T-helper 17 cell (primary cell): ENCODE measurements at regions not wholly inside any gene's neighbourhood (a gene's known extent, or its start where the extent isn't known, plus 50 kb on each side); places are given as distances from the start of the nearest gene placed in this dataset.
"Not testable (repeated sequence)": the region's sequence is repeated elsewhere in the genome, so short reads cannot be mapped to it uniquely, and the experiment has no call there.

Experiments used
- ATAC-seq: fragments of 150-1000 bp; cut with Tn5 transposase; 2 replicates; pipeline ENCODE4 v1.10.0; 2021; ENCODE audit warnings: mild to moderate bottlenecking, moderate library complexity
- DNase-seq, 3 donors: peaks; one replicate each; pipeline versions ENCODE4 v3.0.0 to v3.0.0-alpha.2; 2020 to 2021
- H3K9me3 ChIP-seq: one replicate; pipeline ENCODE4 v1.7.0; 2013; ENCODE audit warnings: low read length, mild to moderate bottlenecking; ENCODE audit not compliant: control insufficient read depth, poor library complexity, severe bottlenecking
- H3K27ac Mint-ChIP-seq: one replicate; pipeline ENCODE4 v1.8.0; 2022; ENCODE audit warnings: mild to moderate bottlenecking, moderate library complexity, mixed read lengths
- H3K27me3 Mint-ChIP-seq: one replicate; pipeline ENCODE4 v1.8.0; 2022; ENCODE audit warnings: mixed read lengths
- H3K36me3 Mint-ChIP-seq: one replicate; pipeline ENCODE4 v1.8.0; 2022; ENCODE audit warnings: low read depth, mixed read lengths
- H3K4me1 Mint-ChIP-seq: one replicate; pipeline ENCODE4 v1.8.0; 2022; ENCODE audit warnings: mild to moderate bottlenecking, mixed read lengths
- H3K4me3 Mint-ChIP-seq: one replicate; pipeline ENCODE4 v1.8.0; 2022; ENCODE audit warnings: mild to moderate bottlenecking, moderate library complexity, mixed read lengths

DNA sequence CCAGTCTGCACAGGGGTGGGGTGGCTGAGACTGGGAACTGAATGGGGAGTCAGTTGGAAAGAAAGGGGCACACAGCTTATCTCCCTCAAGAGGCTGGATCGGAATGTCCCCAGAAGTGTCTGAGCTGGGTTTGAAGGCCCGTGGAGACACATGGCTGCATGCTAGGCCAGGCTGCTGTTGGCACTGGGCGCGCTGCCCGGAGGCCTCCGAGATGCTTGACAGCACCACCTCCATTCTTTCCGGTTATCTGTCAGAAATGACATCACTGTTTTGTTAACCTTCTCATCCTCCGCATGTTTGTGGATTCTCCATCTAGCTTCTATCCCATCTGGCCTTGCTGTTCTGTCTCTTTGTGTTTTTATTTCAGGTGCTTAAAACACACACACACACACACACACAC lies 85.5 kb downstream of the APIP start:
- no peak overlapping the region for H3K27ac Mint-ChIP-seq
- peaks cover 6% of the 10 kb centered on the region for H3K4me1 Mint-ChIP-seq
- no peak overlapping the region for H3K4me3 Mint-ChIP-seq
- peaks cover 3% of the 10 kb centered on the region for H3K36me3 Mint-ChIP-seq
- no peaks in the 10 kb centered on the region for H3K9me3 ChIP-seq
- DNase-seq (no peak), ATAC-seq (no peak)
- H3K27me3 Mint-ChIP-seq, result peaks cover 8% of the 10 kb centered on the region

DNA sequence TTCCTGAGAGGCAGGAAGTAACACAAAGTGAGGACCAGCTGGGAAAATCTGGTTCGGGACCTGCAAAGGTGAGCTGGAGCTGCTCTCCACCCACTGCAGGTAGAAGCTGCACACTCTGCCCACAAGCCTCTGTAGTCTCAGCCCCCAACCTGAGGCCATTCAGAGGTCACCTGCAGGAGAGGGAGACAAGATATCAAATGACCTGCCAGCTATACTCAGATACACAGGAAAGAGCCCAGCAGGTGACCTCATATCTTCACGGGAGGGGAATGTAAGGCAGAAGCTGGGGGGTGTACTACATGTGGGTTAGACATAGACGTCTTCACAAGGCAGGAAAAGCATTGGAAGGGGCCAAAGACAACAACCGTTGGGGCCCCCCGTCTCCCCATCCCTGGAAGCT lies 86.1 kb downstream of the APIP start:
- Mint-ChIP-seq H3K27ac (no peak overlapping the region), H3K36me3 (peaks cover under 1% of the 10 kb centered on the region), H3K4me3 (no peak overlapping the region), H3K27me3 (peaks cover 8% of the 10 kb centered on the region), H3K4me1 (peaks cover 4% of the 10 kb centered on the region)
- DNase-seq, result no peak
- no peaks in the 10 kb centered on the region for H3K9me3 ChIP-seq
- no peak for ATAC-seq

DNA sequence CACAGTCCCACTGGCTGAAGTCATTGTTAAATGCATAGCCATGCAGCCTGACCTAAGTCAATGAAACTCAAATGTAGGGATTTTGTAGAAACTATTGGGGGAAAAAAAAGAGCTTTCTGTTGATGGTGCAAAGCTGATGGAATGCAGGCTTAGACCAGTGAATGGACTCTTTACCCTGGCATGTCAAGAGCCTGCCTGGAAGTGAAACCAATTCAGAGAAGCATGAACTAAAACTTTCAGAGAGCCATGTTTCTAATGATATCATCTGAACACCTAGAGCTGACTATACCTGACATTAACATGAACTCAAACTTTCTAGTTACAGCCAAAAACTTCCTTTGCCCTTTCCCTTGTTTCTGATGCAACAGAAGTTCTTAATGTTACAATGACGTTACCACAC lies 89.0 kb downstream of the APIP start:
- H3K27ac Mint-ChIP-seq, result no peak overlapping the region
- no peak overlapping the region for H3K4me3 Mint-ChIP-seq
- DNase-seq (no peak), ATAC-seq (no peak)
- H3K9me3 ChIP-seq, result no peaks in the 10 kb centered on the region
- H3K27me3 Mint-ChIP-seq, result peaks cover 9% of the 10 kb centered on the region
- H3K36me3 Mint-ChIP-seq, result no peaks in the 10 kb centered on the region
- peaks cover 4% of the 10 kb centered on the region for H3K4me1 Mint-ChIP-seq

DNA sequence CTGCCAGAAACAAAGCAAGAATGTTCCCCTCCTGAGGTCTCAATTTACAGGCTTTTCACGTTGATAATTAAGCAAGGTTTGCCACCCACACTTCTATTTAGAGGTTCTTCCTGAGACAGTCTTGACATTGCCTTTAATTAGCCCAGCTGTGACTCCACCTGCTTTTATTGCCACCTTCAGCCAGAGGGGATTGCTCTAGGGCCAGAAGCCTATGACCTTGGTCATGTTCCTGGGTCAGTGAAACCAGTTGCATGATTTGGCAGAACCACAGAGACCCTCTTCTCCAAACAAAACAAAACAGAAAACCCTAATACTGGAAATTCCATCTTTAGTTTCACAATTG lies 89.8 kb downstream of the APIP start:
- H3K4me1 Mint-ChIP-seq, result peaks cover 4% of the 10 kb centered on the region
- H3K9me3 ChIP-seq, result no peaks in the 10 kb centered on the region
- no peak overlapping the region for H3K4me3 Mint-ChIP-seq
- H3K27me3 Mint-ChIP-seq, result peaks cover 9% of the 10 kb centered on the region
- DNase-seq (no peak), ATAC-seq (no peak)
- no peak overlapping the region for H3K27ac Mint-ChIP-seq
- H3K36me3 Mint-ChIP-seq, result no peaks in the 10 kb centered on the region

DNA sequence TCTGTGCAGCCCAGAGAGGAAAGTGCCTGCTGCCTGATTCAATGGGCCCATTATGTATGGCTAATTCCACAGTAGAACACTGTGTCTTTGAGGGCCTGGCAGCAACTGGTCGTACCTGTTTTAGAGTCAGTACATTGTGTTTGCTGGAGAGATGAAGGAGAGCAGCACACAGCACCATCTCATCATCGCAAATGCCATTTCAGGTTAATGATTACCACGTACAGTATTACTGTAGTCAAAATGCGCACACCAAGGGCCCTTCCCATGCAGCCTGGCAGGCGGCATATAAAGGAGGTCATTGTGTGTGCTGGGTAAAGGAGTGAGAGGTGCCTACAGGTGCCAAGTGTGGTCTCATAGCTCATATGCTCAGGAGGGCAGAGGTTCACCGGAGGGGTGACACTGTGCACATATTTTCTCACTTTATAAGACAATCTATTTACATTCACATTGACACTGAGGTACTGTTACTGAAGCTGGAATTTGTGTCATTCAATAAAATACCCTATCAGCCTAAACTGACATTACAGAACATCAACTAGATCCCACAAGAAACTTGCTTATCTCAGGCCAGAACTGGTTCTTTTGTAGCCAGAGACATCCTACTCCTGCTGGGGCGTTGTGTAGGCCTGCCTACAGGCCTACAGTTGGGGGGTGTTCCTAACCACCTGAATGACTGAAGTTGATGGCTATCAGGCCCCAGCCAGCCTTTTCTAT lies 90.4 kb downstream of the APIP start:
- ATAC-seq, result no peak
- H3K9me3 ChIP-seq, result no peaks in the 10 kb centered on the region
- no peak for DNase-seq
- Mint-ChIP-seq H3K36me3 (no peaks in the 10 kb centered on the region), H3K4me1 (peaks cover 4% of the 10 kb centered on the region), H3K27me3 (peaks cover 7% of the 10 kb centered on the region), H3K27ac (no peak overlapping the region), H3K4me3 (no peak overlapping the region)

DNA sequence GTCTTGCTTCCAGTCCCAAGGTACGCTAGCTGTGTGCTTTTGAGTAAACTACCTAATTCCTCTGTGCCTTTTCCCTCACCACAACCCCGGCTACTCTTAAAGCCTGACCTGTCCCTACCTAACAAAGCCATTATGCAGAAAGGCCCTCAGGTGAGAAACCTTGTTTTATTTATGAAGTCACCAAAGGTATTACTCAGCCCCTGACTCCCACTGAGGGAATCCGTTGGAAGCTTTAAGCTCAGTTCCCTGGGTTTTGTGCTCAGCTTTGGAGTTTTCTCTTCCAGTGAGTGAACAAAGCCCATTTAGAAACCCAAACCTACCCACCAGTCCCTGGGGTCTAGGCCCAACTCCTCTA lies 90.9 kb downstream of the APIP start:
- no peak overlapping the region for H3K4me3 Mint-ChIP-seq
- no peak overlapping the region for H3K27ac Mint-ChIP-seq
- H3K27me3 Mint-ChIP-seq, result peaks cover 7% of the 10 kb centered on the region
- ATAC-seq (no peak), DNase-seq (no peak)
- H3K36me3 Mint-ChIP-seq, result no peaks in the 10 kb centered on the region
- peaks cover 5% of the 10 kb centered on the region for H3K4me1 Mint-ChIP-seq
- H3K9me3 ChIP-seq, result no peaks in the 10 kb centered on the region

DNA sequence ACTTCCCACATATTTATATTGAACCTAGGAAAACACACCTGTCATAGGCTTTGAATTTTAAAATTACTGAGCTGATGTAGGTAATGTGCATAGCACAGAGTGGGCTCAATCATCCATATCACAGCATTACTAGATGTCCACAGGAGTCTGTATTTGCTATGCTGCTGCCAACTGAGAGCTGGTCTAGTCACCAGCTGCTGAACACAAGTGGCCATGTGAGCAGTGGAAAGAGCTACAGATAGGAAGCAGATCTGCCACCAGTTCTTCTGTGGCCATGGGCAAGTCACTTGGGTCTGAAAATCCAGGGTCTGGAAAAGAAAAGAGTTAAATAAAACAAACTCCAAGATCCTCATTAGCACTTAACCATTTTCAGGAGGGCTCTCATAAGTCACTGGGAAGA lies 91.8 kb downstream of the APIP start:
- Mint-ChIP-seq H3K27me3 (peaks cover 7% of the 10 kb centered on the region), H3K4me3 (no peak overlapping the region), H3K36me3 (no peaks in the 10 kb centered on the region), H3K4me1 (peaks cover 9% of the 10 kb centered on the region), H3K27ac (no peak overlapping the region)
- ATAC-seq, result no peak
- DNase-seq, result no peak
- no peaks in the 10 kb centered on the region for H3K9me3 ChIP-seq

DNA sequence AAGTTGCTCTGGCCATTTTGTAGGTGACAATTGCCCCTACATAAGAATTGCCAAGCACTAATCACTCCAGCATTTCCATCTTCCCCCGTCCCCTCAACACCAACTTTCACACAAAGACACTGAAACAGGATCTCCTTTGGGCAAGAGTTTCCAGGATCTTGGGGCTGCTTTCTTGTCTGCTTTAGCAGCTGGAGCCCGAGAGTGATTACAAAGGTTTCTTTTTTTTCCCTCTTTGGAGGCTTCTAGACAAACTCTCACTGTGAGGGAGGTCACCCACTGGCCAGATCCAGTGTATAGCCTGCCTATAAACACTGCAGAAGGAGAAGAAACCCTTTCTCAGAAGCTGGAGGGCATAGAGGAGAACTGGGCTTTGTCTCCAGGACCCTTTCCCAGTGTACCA lies 92.5 kb downstream of the APIP start:
- H3K27ac Mint-ChIP-seq, result no peak overlapping the region
- DNase-seq (no peak), ATAC-seq (no peak)
- no peak overlapping the region for H3K4me3 Mint-ChIP-seq
- H3K9me3 ChIP-seq, result no peaks in the 10 kb centered on the region
- H3K4me1 Mint-ChIP-seq, result peaks cover 9% of the 10 kb centered on the region
- H3K27me3 Mint-ChIP-seq, result peaks cover 7% of the 10 kb centered on the region
- H3K36me3 Mint-ChIP-seq, result no peaks in the 10 kb centered on the region

DNA sequence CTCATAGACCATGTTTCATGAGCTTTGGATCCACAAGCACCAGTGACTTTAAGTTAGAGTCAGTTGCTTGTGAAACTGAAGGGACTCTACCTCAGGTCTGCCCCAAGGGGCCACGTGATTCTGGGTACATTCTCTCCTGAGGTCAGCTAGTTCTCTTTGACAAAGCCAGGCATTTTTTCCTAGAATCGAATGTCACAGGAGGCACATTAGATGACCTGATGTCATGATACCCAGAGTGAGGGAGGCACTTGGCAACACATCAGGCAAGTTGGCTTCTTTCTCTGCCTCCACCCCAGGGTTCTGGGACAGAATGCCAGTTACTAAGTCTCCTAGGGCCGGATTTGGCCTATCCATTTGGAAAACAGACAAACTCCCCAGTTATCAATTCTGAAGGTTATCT lies 93.0 kb downstream of the APIP start:
- H3K9me3 ChIP-seq, result no peaks in the 10 kb centered on the region
- H3K4me3 Mint-ChIP-seq, result no peak overlapping the region
- DNase-seq (no peak), ATAC-seq (no peak)
- H3K36me3 Mint-ChIP-seq, result no peaks in the 10 kb centered on the region
- peaks cover 7% of the 10 kb centered on the region for H3K27me3 Mint-ChIP-seq
- H3K27ac Mint-ChIP-seq, result no peak overlapping the region
- peaks cover 9% of the 10 kb centered on the region for H3K4me1 Mint-ChIP-seq

DNA sequence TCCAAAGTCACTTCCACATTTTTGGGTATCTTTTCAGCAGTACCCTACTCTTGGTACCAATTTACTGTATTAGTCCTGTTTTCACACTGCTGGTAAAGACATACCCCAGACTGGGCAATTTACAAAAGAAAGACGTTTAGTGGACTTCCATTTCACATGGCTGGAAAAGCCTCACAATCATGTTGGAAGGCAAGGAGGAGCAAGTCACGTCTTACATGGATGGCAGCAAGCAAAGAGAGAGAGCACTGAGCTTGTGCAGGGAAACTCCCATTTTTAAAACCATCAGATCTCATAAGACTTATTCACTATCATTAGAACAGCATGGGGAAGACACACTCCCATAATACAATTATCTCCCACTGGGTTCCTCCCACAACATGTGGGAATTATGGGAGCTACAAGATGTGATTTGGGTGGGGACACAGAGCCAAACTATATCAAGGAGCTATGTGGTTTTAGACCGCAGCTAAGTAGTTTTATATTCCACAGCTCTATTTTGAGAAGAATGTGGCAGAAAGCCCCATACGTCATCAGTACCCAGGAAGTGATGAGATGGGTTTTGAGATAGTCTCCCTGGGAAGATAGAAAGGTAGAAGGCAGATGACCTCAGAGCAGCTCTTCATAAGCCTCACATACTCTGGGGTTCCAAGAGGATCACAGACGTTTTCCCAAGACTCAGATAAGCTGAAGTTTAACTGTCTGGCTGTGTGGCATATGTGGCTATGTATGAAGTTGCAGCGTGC lies 96.3 kb downstream of the APIP start:
- H3K9me3 ChIP-seq, result no peaks in the 10 kb centered on the region
- Mint-ChIP-seq H3K27me3 (peaks cover 7% of the 10 kb centered on the region), H3K36me3 (no peaks in the 10 kb centered on the region), H3K4me3 (no peak overlapping the region), H3K4me1 (peaks cover 7% of the 10 kb centered on the region), H3K27ac (no peak overlapping the region)
- ATAC-seq (peak; percentile 67), DNase-seq (no peak)

DNA sequence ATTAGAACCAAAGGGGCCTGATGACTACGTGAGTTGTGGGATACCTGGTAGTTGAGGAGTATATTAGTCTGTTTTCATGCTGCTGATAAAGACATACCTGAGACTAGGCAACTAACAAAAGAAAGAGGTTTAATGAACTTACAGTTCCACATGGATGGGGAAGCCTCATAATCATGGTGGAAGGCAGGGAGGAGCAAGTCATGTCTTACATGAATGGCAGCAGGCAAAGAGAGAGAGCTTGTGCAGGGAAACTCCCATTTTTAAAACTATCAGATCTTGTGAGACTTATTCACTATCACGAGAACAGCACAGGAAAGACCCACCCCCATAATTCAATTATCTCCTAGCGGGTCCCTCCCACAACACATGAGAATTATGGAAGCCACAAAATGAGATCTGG lies 98.4 kb downstream of the APIP start:
- ATAC-seq, H3K36me3 Mint-ChIP-seq, H3K27me3 Mint-ChIP-seq, DNase-seq, H3K27ac Mint-ChIP-seq, H3K4me1 Mint-ChIP-seq, H3K9me3 ChIP-seq, H3K4me3 Mint-ChIP-seq: not testable (repeated sequence)

DNA sequence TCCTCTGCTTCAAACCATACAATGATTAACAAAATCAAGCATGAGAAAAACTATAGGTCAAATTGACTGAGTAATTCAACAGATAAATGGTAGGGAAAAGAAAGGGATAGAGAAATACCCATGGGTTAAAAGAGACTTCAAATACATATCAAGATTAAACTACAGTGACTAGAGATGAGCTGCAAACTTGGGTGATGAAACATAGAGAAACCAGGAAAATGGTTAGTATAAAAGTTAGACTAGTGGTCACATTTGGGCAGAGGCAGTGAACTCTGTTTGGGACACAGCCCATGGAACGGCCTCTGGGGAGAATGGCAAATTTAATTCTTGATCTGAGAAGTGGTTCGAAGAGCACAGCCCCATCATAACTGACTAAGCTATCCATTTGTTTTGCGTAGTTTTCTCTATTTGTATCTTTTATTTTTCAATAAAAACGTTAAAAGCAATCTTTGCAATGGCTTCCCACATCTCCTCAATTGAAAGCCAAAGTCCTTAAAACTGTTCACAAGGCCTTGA lies 99.4 kb downstream of the APIP start:
- Mint-ChIP-seq H3K36me3 (no peaks in the 10 kb centered on the region), H3K27ac (no peak overlapping the region), H3K4me1 (peaks cover 7% of the 10 kb centered on the region), H3K27me3 (peaks cover 1% of the 10 kb centered on the region), H3K4me3 (no peak overlapping the region)
- H3K9me3 ChIP-seq, result no peaks in the 10 kb centered on the region
- no peak for DNase-seq
- no peak for ATAC-seq

DNA sequence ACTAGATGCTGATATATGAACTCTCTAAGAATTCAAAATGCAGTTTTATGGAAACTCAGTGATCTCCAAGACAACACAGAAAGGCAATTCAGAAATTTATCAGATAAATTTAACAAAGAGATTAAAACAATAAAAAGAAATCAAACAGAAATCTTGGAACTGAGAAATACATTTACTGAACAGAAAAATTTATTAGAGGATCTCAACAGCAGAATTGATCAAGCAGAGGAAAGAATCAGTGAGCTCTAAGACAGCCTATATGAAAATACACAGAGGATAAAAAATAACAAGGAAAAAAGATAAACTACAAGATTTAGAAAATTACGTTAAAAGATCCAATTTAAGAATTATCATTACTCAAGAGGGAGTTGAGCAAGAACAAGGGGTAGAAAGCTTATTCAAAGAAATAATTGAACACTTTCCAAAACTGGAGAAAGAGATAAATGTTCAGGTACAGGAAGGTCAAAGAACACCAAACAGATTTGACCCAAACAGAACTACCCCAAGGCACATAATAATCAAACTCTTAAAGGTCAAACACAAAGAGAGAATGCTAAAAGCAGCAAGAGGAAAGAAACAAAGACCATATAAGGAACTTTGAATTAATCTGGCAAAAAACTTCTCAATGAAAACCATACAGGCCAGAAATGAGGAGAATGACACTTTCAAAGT lies 103.1 kb downstream of the APIP start:
- H3K9me3 ChIP-seq, result peaks cover 2% of the 10 kb centered on the region
- no peak for DNase-seq
- Mint-ChIP-seq H3K27me3 (no peaks in the 10 kb centered on the region), H3K4me1 (no peaks in the 10 kb centered on the region), H3K27ac (no peak overlapping the region), H3K36me3 (no peaks in the 10 kb centered on the region), H3K4me3 (no peak overlapping the region)
- no peak for ATAC-seq
